PC-9 (cell line): ENCODE measurements at regions not wholly inside any gene's neighbourhood (a gene's known extent, or its start where the extent isn't known, plus 50 kb on each side); places are given as distances from the start of the nearest gene placed in this dataset.

ENCODE experiments used
- BruUV-seq: library from RNA; stranded (reverse); fragments of 400-500 nt; replicated peaks from 2 replicates; lab custom pipeline; 2021; lab: Mats Ljungman, UMichigan
- CTCF ChIA-PET: fragments of 300-600 bp; sonication (Branson Sonifier 250); formaldehyde crosslinking; loops from one replicate; lab custom pipeline; 2022; ENCODE audit warnings: antibody characterized with exemption; lab: Charles Lee
- POLR2A ChIA-PET: fragments of 300-600 bp; sonication (Branson Sonifier 250); formaldehyde crosslinking; loops from one replicate; lab custom pipeline; 2022; ENCODE audit warnings: antibody characterized with exemption; ENCODE audit not compliant: unreplicated experiment; lab: Charles Lee
- DNase-seq, 2 experiments: peaks; one replicate each; pipeline versions ENCODE4 v3.0.0 to v3.0.0-alpha.2; 2015 to 2022; ENCODE audit warnings: mixed read lengths in 1 of 2
- H2AFZ ChIP-seq: fragments of 200-600 bp; sonication (generic); 2 replicates; pipeline ENCODE4 v1.8.1; 2017; ENCODE audit warnings: antibody characterized with exemption
- H3F3A ChIP-seq: fragments of 200-600 bp; sonication (generic); 2 replicates; pipeline ENCODE4 v1.8.1; 2017; ENCODE audit warnings: antibody characterized with exemption, mild to moderate bottlenecking, low read depth; ENCODE audit not compliant: insufficient read depth
- H3K27ac ChIP-seq: fragments of 200-600 bp; sonication (generic); 2 replicates; pipeline ENCODE4 v1.6.1; 2016; ENCODE audit warnings: mixed run types
- H3K27me3 ChIP-seq: fragments of 200-600 bp; sonication (generic); 2 replicates; pipeline ENCODE4 v1.6.1; 2016; ENCODE audit warnings: low read depth, mixed run types; ENCODE audit not compliant: insufficient read depth
- H3K36me3 ChIP-seq: fragments of 200-600 bp; sonication (generic); 2 replicates; pipeline ENCODE4 v1.6.1; 2016; ENCODE audit warnings: low read depth, mixed run types
- H3K4me1 ChIP-seq: fragments of 200-600 bp; sonication (generic); replicated peaks from 2 replicates; pipeline ENCODE4 v1.6.1; 2016; ENCODE audit warnings: mixed run types; ENCODE audit not compliant: insufficient read depth
- H3K4me2 ChIP-seq: fragments of 200-600 bp; sonication (generic); 2 replicates; pipeline ENCODE4 v1.6.1; 2017; ENCODE audit warnings: mixed run types
- H3K4me3 ChIP-seq: fragments of 200-600 bp; sonication (generic); 2 replicates; pipeline ENCODE4 v1.6.1; 2016; ENCODE audit warnings: mixed run types
- H3K79me2 ChIP-seq: fragments of 200-600 bp; sonication (generic); 2 replicates; pipeline ENCODE4 v1.6.1; 2017; ENCODE audit warnings: low read depth, mixed run types
- H3K9me2 ChIP-seq: fragments of 200-600 bp; sonication (generic); 2 replicates; pipeline ENCODE4 v1.8.1; 2017; ENCODE audit warnings: mild to moderate bottlenecking; ENCODE audit not compliant: insufficient read depth
- H3K9me3 ChIP-seq: fragments of 200-600 bp; sonication (generic); 2 replicates; pipeline ENCODE4 v1.8.1; 2016; ENCODE audit warnings: low read depth; ENCODE audit not compliant: insufficient read depth
- H4K20me1 ChIP-seq: fragments of 200-600 bp; sonication (generic); 2 replicates; pipeline ENCODE4 v1.8.1; 2017; ENCODE audit not compliant: insufficient read depth
- EZH2 ChIP-seq: fragments of 200-600 bp; sonication (generic); IDR thresholded peaks from 2 replicates; pipeline ENCODE4 v1.8.0; 2017; ENCODE audit warnings: antibody characterized with exemption, low read depth
- intact Hi-C: fragments of 100-400 bp; cut with micrococcal nuclease; formaldehyde crosslinking; loops from one replicate; pipeline ENCODE4 v1.10.0; 2022; ENCODE audit not compliant: unreplicated experiment
- TF ChIP-seq, protein P1 (sequence below): fragments of 200-600 bp; sonication (generic); conservative IDR thresholded peaks from 2 replicates; pipeline ENCODE4 v1.6.1; 2017; ENCODE audit warnings: mixed run types, antibody characterized with exemption, mild to moderate bottlenecking, moderate library complexity

GRCh38 chr1:198838022-198838342 is 199.1 kb downstream of the PTPRC start:
- no peak for TF ChIP-seq EZH2
- TF ChIP-seq, protein P1, sequence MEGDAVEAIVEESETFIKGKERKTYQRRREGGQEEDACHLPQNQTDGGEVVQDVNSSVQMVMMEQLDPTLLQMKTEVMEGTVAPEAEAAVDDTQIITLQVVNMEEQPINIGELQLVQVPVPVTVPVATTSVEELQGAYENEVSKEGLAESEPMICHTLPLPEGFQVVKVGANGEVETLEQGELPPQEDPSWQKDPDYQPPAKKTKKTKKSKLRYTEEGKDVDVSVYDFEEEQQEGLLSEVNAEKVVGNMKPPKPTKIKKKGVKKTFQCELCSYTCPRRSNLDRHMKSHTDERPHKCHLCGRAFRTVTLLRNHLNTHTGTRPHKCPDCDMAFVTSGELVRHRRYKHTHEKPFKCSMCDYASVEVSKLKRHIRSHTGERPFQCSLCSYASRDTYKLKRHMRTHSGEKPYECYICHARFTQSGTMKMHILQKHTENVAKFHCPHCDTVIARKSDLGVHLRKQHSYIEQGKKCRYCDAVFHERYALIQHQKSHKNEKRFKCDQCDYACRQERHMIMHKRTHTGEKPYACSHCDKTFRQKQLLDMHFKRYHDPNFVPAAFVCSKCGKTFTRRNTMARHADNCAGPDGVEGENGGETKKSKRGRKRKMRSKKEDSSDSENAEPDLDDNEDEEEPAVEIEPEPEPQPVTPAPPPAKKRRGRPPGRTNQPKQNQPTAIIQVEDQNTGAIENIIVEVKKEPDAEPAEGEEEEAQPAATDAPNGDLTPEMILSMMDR: no peak
- Histone ChIP-seq H3K4me2 (no peak overlapping the region), H3K27me3 (no peaks in the 10 kb centered on the region), H2AFZ (no peak overlapping the region), H3K36me3 (no peaks in the 10 kb centered on the region), H3F3A (no peaks in the 10 kb centered on the region), H3K4me3 (no peak overlapping the region), H3K9me2 (no peaks in the 10 kb centered on the region), H3K4me1 (no peaks in the 10 kb centered on the region), H3K79me2 (no peaks in the 10 kb centered on the region), H3K9me3 (no peaks in the 10 kb centered on the region), H3K27ac (no peak overlapping the region), H4K20me1 (no peaks in the 10 kb centered on the region)
- DNase-seq: no peak
- no TSS peak for BruUV-seq
- ChIA-PET POLR2A (no interaction called here), CTCF (no interaction called here)
- intact Hi-C loops: no loop called here

DNA sequence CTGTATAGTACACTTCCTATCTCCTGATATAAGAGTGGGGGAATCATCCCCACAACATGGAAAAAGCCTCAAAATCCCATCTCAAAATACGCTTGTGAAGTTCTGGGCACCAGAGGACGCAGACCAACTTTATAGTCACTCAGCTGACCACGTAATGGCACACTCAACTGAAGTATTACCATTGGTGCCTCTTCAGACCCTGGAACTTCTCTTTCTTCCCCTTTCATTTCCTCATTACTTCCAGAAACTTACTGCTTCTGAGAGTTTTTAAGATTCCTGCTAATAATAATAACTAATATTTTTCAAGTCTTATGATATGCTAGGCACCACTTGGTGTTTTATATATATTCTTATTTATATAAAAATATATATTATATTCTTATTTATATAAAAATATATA is 202.6 kb downstream of the PTPRC start:
- H3K27me3 ChIP-seq: no peaks in the 10 kb centered on the region
- H3K4me1 ChIP-seq: no peaks in the 10 kb centered on the region
- ChIA-PET POLR2A (no interaction called here), CTCF (no interaction called here)
- no TSS peak for BruUV-seq
- H3K4me2 ChIP-seq: no peak overlapping the region
- H3K9me3 ChIP-seq: no peaks in the 10 kb centered on the region
- H2AFZ ChIP-seq: no peak overlapping the region
- intact Hi-C loops: no loop called here
- no peak for TF ChIP-seq EZH2
- TF ChIP-seq, protein P1: no peak
- no peaks in the 10 kb centered on the region for H3K79me2 ChIP-seq
- no peak overlapping the region for H3K4me3 ChIP-seq
- H3F3A ChIP-seq: no peaks in the 10 kb centered on the region
- no peaks in the 10 kb centered on the region for H3K36me3 ChIP-seq
- H3K27ac ChIP-seq: no peak overlapping the region
- DNase-seq: no peak
- H4K20me1 ChIP-seq: no peaks in the 10 kb centered on the region
- H3K9me2 ChIP-seq: no peaks in the 10 kb centered on the region

DNA sequence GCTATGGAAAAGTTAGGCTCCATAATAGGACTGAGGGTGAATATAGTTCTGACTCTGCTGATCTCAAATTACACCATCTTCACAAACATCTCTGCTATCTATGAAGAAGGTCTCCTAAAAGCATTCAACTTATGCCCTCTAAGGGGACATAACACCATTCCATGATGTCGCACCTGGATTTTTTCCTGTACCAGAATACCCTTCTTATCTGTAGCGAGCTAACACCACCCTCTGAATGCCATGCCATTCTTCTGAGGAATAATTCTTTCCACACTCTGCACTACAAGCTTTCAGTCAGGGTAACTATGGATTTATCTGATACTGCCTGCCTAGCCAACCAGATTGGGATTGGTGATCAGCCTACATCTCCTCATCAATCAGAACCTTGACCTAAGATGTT is 203.8 kb downstream of the PTPRC start:
- Histone ChIP-seq H4K20me1 (no peaks in the 10 kb centered on the region), H3K9me2 (no peaks in the 10 kb centered on the region), H3K4me1 (no peaks in the 10 kb centered on the region), H3K27me3 (no peaks in the 10 kb centered on the region), H3K36me3 (no peaks in the 10 kb centered on the region), H3F3A (no peaks in the 10 kb centered on the region), H3K79me2 (no peaks in the 10 kb centered on the region), H2AFZ (0 out of 2 replicates have a peak overlapping the region, but pooled peaks have one; percentile 8), H3K4me2 (no peak overlapping the region), H3K27ac (no peak overlapping the region), H3K4me3 (no peak overlapping the region), H3K9me3 (no peaks in the 10 kb centered on the region)
- CTCF ChIA-PET: no interaction called here
- BruUV-seq: no TSS peak
- POLR2A ChIA-PET: no interaction called here
- TF ChIP-seq EZH2: no peak
- TF ChIP-seq, protein P1: no peak
- no peak for DNase-seq
- intact Hi-C loops: no loop called here
